Right lobe of liver (tissue), 6 donors: ENCODE measurements at regions not wholly inside any gene's neighbourhood (a gene's known extent, or its start where the extent isn't known, plus 50 kb on each side); places are given as distances from the start of the nearest gene placed in this dataset.

Experiments
- ATAC-seq, 4 donors: fragments of 200-7000 bp; cut with Tn5 transposase; one replicate each; pipeline ENCODE4 v1.9.1; 2020; ENCODE audit warnings: mild to moderate bottlenecking in 4 of 4, moderate library complexity in 4 of 4
- DNase-seq, 3 donors: peaks; one replicate each; pipeline ENCODE4 v3.0.0-alpha.2; 2020
- H3K27ac ChIP-seq, 3 donors: fragments of 200-600 bp; one replicate each; pipeline ENCODE4 v1.8.0; 2022
- H3K27me3 ChIP-seq, 2 donors: fragments of 200-600 bp; one replicate each; pipeline ENCODE4 v1.8.0; 2022
- H3K36me3 ChIP-seq, 4 donors: fragments of 200-600 bp; sonication (generic) in 1 of 4; one replicate each; pipeline versions ENCODE4 v1.5.1 to v1.8.0; 2017 to 2022; ENCODE audit warnings: control low read depth in 1 of 4
- H3K4me1 ChIP-seq, 4 donors: fragments of 200-600 bp; sonication (generic) in 1 of 4; one replicate each; pipeline versions ENCODE4 v1.5.1 to v1.8.0; 2017 to 2022; ENCODE audit warnings: control low read depth in 1 of 4
- H3K4me3 ChIP-seq, 3 donors: fragments of 200-600 bp; one replicate each; pipeline ENCODE4 v1.8.0; 2022
- H3K9me3 ChIP-seq, 4 donors: fragments of 200-600 bp; sonication (generic) in 1 of 4; one replicate each; pipeline versions ENCODE4 v1.5.1 to v1.8.0; 2017 to 2022; ENCODE audit warnings: control low read depth in 1 of 4
- CTCF ChIP-seq, 4 donors: fragments of 200-600 bp in 3 of 4; fragments of 450-650 bp in 1 of 4; IDR thresholded peaks; one replicate each; pipeline versions ENCODE4 v1.5.1 to v1.8.0; 2016 to 2022; ENCODE audit warnings: antibody characterized with exemption in 4 of 4, mild to moderate bottlenecking in 2 of 4
- POLR2A ChIP-seq: fragments of 450-650 bp; IDR thresholded peaks from one replicate; pipeline ENCODE4 v1.6.1; 2017; ENCODE audit warnings: antibody characterized with exemption, mild to moderate bottlenecking
- WGBS: methylation state at CpG from one replicate; pipeline ENCODE4 v1.1.6; 2018; ENCODE audit warnings: low coverage, low lambda C conversion rate; ENCODE audit not compliant: insufficient coverage; ENCODE audit errors: missing lambda C conversion rate; 5-methylcytosine and 5-hydroxymethylcytosine counted together
- intact Hi-C, 2 donors: fragments of 100-400 bp; cut with DNase I; formaldehyde crosslinking; loops; one replicate each; pipeline versions ENCODE4 v1.11.2 to v1.14.1; 2022
- donor health status: DM: no; HTN: yes; CAD: no.
- donor health status: DM: no; HTN: no; CAD: no.
- donor health status: DM: no; HTN: no; CAD: no.
- donor health status: DM: no; HTN: yes; CAD: no.
- donor health status: DM: no; HTN: yes; CAD: no.

DNA sequence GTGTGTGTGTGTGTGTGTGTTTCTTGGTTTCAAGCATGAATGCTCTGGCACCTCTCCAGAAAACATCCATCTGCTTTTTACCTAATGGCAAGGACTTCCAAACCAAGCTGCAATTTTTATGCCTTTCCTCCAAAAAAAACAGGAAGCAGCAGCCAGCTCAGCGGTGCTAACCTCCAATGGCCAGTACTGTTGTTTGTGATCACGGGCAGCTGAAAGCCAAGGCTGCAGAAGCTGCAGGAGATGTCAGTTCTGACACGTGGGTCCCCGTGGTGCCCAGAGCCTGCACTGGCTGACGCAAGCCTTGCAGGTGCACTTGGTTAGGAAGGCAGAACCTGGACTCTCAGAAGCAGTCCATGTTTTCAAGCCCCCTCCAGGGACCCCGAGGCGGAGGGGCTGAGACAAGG is 313.6 kb upstream of the DDX53 start:
- intact Hi-C loops: no loop called here
- ATAC-seq (peak in 2 of 4 donors; percentile 21 to 40), DNase-seq (peak in 1 of 3 donors; percentile 15)
- no peak overlapping the region for H3K27ac ChIP-seq
- H3K9me3 ChIP-seq: no peaks in the 10 kb centered on the region
- H3K4me3 ChIP-seq: no peak overlapping the region
- TF ChIP-seq POLR2A (no peak), CTCF (IDR thresholded peaks at IDR 0.05) (no peak)
- 21% methylated on average over 2 of the region's 7 CpGs for WGBS
- H3K27me3 ChIP-seq: no peaks in the 10 kb centered on the region
- no peaks in the 10 kb centered on the region for H3K4me1 ChIP-seq
- H3K36me3 ChIP-seq: no peaks in the 10 kb centered on the region

GRCh38 chrX:22689290-22689689 is 310.5 kb upstream of the DDX53 start:
- no peak for ATAC-seq
- no peak for DNase-seq
- H3K27me3 ChIP-seq: no peaks in the 10 kb centered on the region
- intact Hi-C loops: no loop called here
- no peaks in the 10 kb centered on the region for H3K4me1 ChIP-seq
- H3K9me3 ChIP-seq: no peaks in the 10 kb centered on the region
- no peak overlapping the region for H3K4me3 ChIP-seq
- TF ChIP-seq POLR2A (no peak), CTCF (IDR thresholded peaks at IDR 0.05) (no peak)
- H3K27ac ChIP-seq: no peak overlapping the region
- no peaks in the 10 kb centered on the region for H3K36me3 ChIP-seq

- ATAC-seq (no peak), DNase-seq (no peak)
- no peaks in the 10 kb centered on the region for H3K36me3 ChIP-seq
- TF ChIP-seq POLR2A (no peak), CTCF (IDR thresholded peaks at IDR 0.05) (no peak)
- 9% methylated on average over 5 of the region's 5 CpGs for WGBS
- no peak overlapping the region for H3K27ac ChIP-seq
- no peak overlapping the region for H3K4me3 ChIP-seq
- no peaks in the 10 kb centered on the region for H3K9me3 ChIP-seq
- intact Hi-C loops: no loop called here
- no peaks in the 10 kb centered on the region for H3K4me1 ChIP-seq
- H3K27me3 ChIP-seq: no peaks in the 10 kb centered on the region
Measured at GRCh38 chrX:22690116-22690515, 309.6 kb upstream of the DDX53 start.

- Histone ChIP-seq H3K27ac (no peak overlapping the region), H3K4me3 (no peak overlapping the region), H3K9me3 (no peaks in the 10 kb centered on the region), H3K36me3 (no peaks in the 10 kb centered on the region), H3K4me1 (no peaks in the 10 kb centered on the region), H3K27me3 (no peaks in the 10 kb centered on the region)
- intact Hi-C loops: no loop called here
- no peak for DNase-seq
- TF ChIP-seq POLR2A (no peak), CTCF (IDR thresholded peaks at IDR 0.05) (no peak)
- ATAC-seq: no peak
- 62% methylated on average over 5 of the region's 6 CpGs for WGBS
Measured at GRCh38 chrX:22691966-22692565, 307.7 kb upstream of the DDX53 start.

DNA sequence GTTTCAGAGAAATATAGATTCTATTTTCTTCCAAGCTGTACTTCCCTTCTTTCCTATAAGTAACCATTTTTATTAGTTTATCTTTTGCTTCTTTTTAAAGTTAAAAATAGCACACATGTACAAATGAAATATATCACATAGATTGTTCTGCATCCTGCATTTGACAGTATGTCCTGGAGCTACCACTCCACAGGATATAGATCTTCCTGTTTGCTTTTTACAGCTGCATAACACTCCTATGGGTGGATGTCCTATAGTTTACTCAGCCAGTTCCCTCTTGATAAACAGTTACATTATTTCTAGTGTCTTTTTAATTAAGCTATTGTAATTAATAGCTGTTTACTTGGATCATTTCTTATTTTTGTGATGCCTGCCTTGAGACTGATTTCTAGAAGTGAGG is 301.6 kb upstream of the DDX53 start:
- no peaks in the 10 kb centered on the region for H3K4me1 ChIP-seq
- no peak for TF ChIP-seq CTCF (IDR thresholded peaks at IDR 0.05)
- TF ChIP-seq POLR2A: no peak
- H3K27me3 ChIP-seq: no peaks in the 10 kb centered on the region
- no peak overlapping the region for H3K4me3 ChIP-seq
- H3K9me3 ChIP-seq: no peaks in the 10 kb centered on the region
- DNase-seq: no peak
- H3K36me3 ChIP-seq: no peaks in the 10 kb centered on the region
- intact Hi-C loops: no loop called here
- ATAC-seq: peak in 2 of 4 donors; percentile 27 to 62
- no peak overlapping the region for H3K27ac ChIP-seq
